IMR-90 (cell line): ENCODE measurements at regions not wholly inside any gene's neighbourhood (a gene's known extent, or its start where the extent isn't known, plus 50 kb on each side); places are given as distances from the start of the nearest gene placed in this dataset.

Experiments
- ATAC-seq: fragments of 200-7000 bp; cut with Tn5 transposase; 2 replicates; pipeline ENCODE4 v1.9.1; 2020; ENCODE audit warnings: low read depth, mild to moderate bottlenecking, moderate library complexity
- BruUV-seq: library from RNA; stranded (reverse); fragments of 400-500 nt; replicated peaks from 2 replicates; lab custom pipeline; 2021; lab: Mats Ljungman, UMichigan
- CTCF ChIA-PET: fragments of 300-600 bp; formaldehyde crosslinking; extraction: SDS; loops from one replicate; lab custom pipeline; 2021; ENCODE audit warnings: antibody characterized with exemption; lab: Yijun Ruan, JAX
- POLR2A ChIA-PET: fragments of 300-600 bp; sonication (Branson Sonifier 250); formaldehyde crosslinking; loops from one replicate; lab custom pipeline; 2022; ENCODE audit warnings: antibody characterized with exemption; ENCODE audit not compliant: unreplicated experiment; lab: Charles Lee
- DNase-seq: peaks from one replicate; pipeline ENCODE4 v3.0.0; 2013
- H2AFZ ChIP-seq: replicated peaks from 2 replicates; pipeline ENCODE3; 2013; ENCODE audit warnings: low read length, mild to moderate bottlenecking; ENCODE audit not compliant: poor library complexity
- H2AK5ac ChIP-seq: 2 replicates; pipeline ENCODE4 v1.6.1; 2013; ENCODE audit warnings: low read depth, low read length, inconsistent platforms
- H2AK9ac ChIP-seq: replicated peaks from 2 replicates; pipeline ENCODE3; 2013; ENCODE audit warnings: mild to moderate bottlenecking, low read depth, low read length, moderate library complexity; ENCODE audit not compliant: poor library complexity
- H2BK120ac ChIP-seq: 2 replicates; pipeline ENCODE4 v1.6.1; 2013; ENCODE audit warnings: low read depth, low read length, inconsistent platforms
- H2BK15ac ChIP-seq: 3 replicates; pipeline ENCODE4 v1.6.1; 2013; ENCODE audit warnings: low read depth, low read length, inconsistent platforms
- H2BK20ac ChIP-seq: 2 replicates; pipeline ENCODE4 v1.6.1; 2013; ENCODE audit warnings: low read depth, mild to moderate bottlenecking, inconsistent platforms, low read length, moderate library complexity
- H2BK5ac ChIP-seq: 2 replicates; pipeline ENCODE4 v1.6.1; 2013; ENCODE audit warnings: mild to moderate bottlenecking, low read depth, low read length, inconsistent platforms; ENCODE audit not compliant: poor library complexity, severe bottlenecking
- H3K14ac ChIP-seq: replicated peaks from 2 replicates; pipeline ENCODE4 v1.6.1; 2013; ENCODE audit warnings: low read depth, low read length, inconsistent platforms
- H3K18ac ChIP-seq: 2 replicates; pipeline ENCODE4 v1.6.1; 2013; ENCODE audit warnings: low read depth, low read length, control low read depth
- H3K23ac ChIP-seq: 2 replicates; pipeline ENCODE4 v1.6.1; 2013; ENCODE audit warnings: low read depth, low read length, inconsistent platforms
- H3K27ac ChIP-seq: 2 replicates; pipeline ENCODE4 v1.5.1; 2013; ENCODE audit warnings: mild to moderate bottlenecking, control low read depth, low read length; ENCODE audit not compliant: insufficient read depth
- H3K27me3 ChIP-seq: 2 replicates; pipeline ENCODE4 v1.6.1; 2013; ENCODE audit warnings: low read length; ENCODE audit not compliant: control insufficient read depth, insufficient read depth
- H3K36me3 ChIP-seq: 2 replicates; pipeline ENCODE4 v1.6.1; 2013; ENCODE audit warnings: low read length, mixed read lengths; ENCODE audit not compliant: control insufficient read depth, insufficient read depth
- H3K4ac ChIP-seq: 2 replicates; pipeline ENCODE4 v1.6.1; 2013; ENCODE audit warnings: low read depth, low read length, inconsistent platforms
- H3K4me1 ChIP-seq: 2 replicates; pipeline ENCODE4 v1.6.1; 2013; ENCODE audit warnings: low read length, mixed read lengths; ENCODE audit not compliant: control insufficient read depth, insufficient read depth
- H3K4me2 ChIP-seq: 2 replicates; pipeline ENCODE4 v1.6.1; 2013; ENCODE audit warnings: low read depth, mild to moderate bottlenecking, control low read depth, low read length, moderate library complexity
- H3K4me3 ChIP-seq: 2 replicates; pipeline ENCODE4 v1.5.1; 2013; ENCODE audit warnings: low read depth, mild to moderate bottlenecking, control low read depth, low read length, moderate library complexity; ENCODE audit not compliant: insufficient read depth
- H3K56ac ChIP-seq: 2 replicates; pipeline ENCODE4 v1.6.1; 2013; ENCODE audit warnings: low read length, inconsistent platforms; ENCODE audit not compliant: insufficient read depth; ENCODE audit errors: extremely low read depth
- H3K79me1 ChIP-seq, 2 experiments: 2 replicates each; pipeline ENCODE4 v1.6.1; 2013; ENCODE audit warnings: low read length in 2 of 2, inconsistent platforms in 1 of 2, low read depth in 1 of 2
- H3K9ac ChIP-seq: 2 replicates; pipeline ENCODE4 v1.6.1; 2013; ENCODE audit warnings: low read depth, low read length, control low read depth
- H3K9me1 ChIP-seq: 2 replicates; pipeline ENCODE4 v1.6.1; 2013; ENCODE audit warnings: low read length, inconsistent platforms; ENCODE audit not compliant: insufficient read depth
- H3K9me3 ChIP-seq: 2 replicates; pipeline ENCODE4 v1.6.1; 2013; ENCODE audit warnings: low read length; ENCODE audit not compliant: control insufficient read depth, insufficient read depth
- H4K20me1 ChIP-seq: 2 replicates; pipeline ENCODE4 v1.6.1; 2013; ENCODE audit warnings: low read length, inconsistent platforms; ENCODE audit not compliant: insufficient read depth
- H4K5ac ChIP-seq: 2 replicates; pipeline ENCODE4 v1.6.1; 2013; ENCODE audit warnings: mild to moderate bottlenecking, low read depth, low read length, control low read depth
- H4K8ac ChIP-seq, 2 experiments: 2 replicates each; pipeline ENCODE4 v1.6.1; 2013; ENCODE audit warnings: low read depth in 2 of 2, low read length in 2 of 2, control low read depth in 1 of 2, inconsistent platforms in 1 of 2
- H4K91ac ChIP-seq: 2 replicates; pipeline ENCODE4 v1.6.1; 2013; ENCODE audit warnings: low read depth, low read length, inconsistent platforms; ENCODE audit not compliant: insufficient read depth
- BHLHE40 ChIP-seq: fragments of 150-350 bp; IDR thresholded peaks from 2 replicates; pipeline ENCODE4 v1.6.1; 2016; ENCODE audit warnings: mild to moderate bottlenecking, low read depth, low read length
- CEBPB ChIP-seq: IDR thresholded peaks from 2 replicates; pipeline ENCODE4 v1.6.1; 2012; ENCODE audit warnings: low read depth, low read length, improper control_type of control experiment
- CHD1 ChIP-seq: IDR thresholded peaks from 2 replicates; pipeline ENCODE4 v1.6.1; 2012; ENCODE audit warnings: low read depth, low read length, improper control_type of control experiment
- ELK1 ChIP-seq: fragments of 150-350 bp; IDR thresholded peaks from 2 replicates; pipeline ENCODE4 v1.6.1; 2016; ENCODE audit warnings: low read depth, mild to moderate bottlenecking, low read length, moderate library complexity, borderline replicate concordance
- MAFK ChIP-seq: IDR thresholded peaks from 2 replicates; pipeline ENCODE4 v1.6.1; 2012; ENCODE audit warnings: low read depth, low read length, improper control_type of control experiment
- MAZ ChIP-seq: IDR thresholded peaks from 2 replicates; pipeline ENCODE4 v1.6.1; 2012; ENCODE audit warnings: low read depth, mild to moderate bottlenecking, low read length, improper control_type of control experiment, moderate library complexity, borderline replicate concordance
- NFE2L2 ChIP-seq: fragments of 150-350 bp; IDR thresholded peaks from 2 replicates; pipeline ENCODE4 v1.6.1; 2016; ENCODE audit warnings: low read depth, mild to moderate bottlenecking, low read length
- RAD21 ChIP-seq: IDR thresholded peaks from 2 replicates; pipeline ENCODE4 v1.6.1; 2012; ENCODE audit warnings: low read length, improper control_type of control experiment
- RCOR1 ChIP-seq: IDR thresholded peaks from 2 replicates; pipeline ENCODE4 v1.6.1; 2012; ENCODE audit warnings: mild to moderate bottlenecking, low read length, improper control_type of control experiment; ENCODE audit not compliant: insufficient replicate concordance
- RFX5 ChIP-seq: IDR thresholded peaks from 2 replicates; pipeline ENCODE4 v1.8.0; 2012; ENCODE audit warnings: low read depth, mild to moderate bottlenecking, low read length, moderate library complexity
- SMC3 ChIP-seq: fragments of 150-350 bp; IDR thresholded peaks from 2 replicates; pipeline ENCODE4 v1.6.1; 2016; ENCODE audit warnings: low read depth, mild to moderate bottlenecking, antibody characterized with exemption, low read length, moderate library complexity
- WGBS, 2 experiments: methylation state at CpG; one replicate each; pipeline versions ENCODE4 v1.1.5 to v1.1.7; 2013; ENCODE audit warnings: missing lambda C conversion rate in 2 of 2; ENCODE audit not compliant: insufficient read length in 1 of 2; ENCODE audit errors: extremely low coverage in 2 of 2; 5-methylcytosine and 5-hydroxymethylcytosine counted together
- dilution Hi-C: fragments of 300-500 bp; cut with HindIII; formaldehyde crosslinking; loops from one replicate; pipeline ENCODE4 v1.14.3; 2018; ENCODE audit warnings: low sequenced_read_pairs; ENCODE audit not compliant: unreplicated experiment
- in situ Hi-C: fragments of 300-500 bp; cut with MboI; formaldehyde crosslinking; loops from 3 replicates; pipeline ENCODE4 v1.14.3; 2019; ENCODE audit warnings: low sequenced_read_pairs, inconsistent platforms, mixed read lengths
- intact Hi-C: fragments of 100-400 bp; cut with micrococcal nuclease; formaldehyde crosslinking; loops from 2 replicates; pipeline ENCODE4 v1.10.0; 2022
- TF ChIP-seq, protein P1 (sequence below): fragments of 150-350 bp; IDR thresholded peaks from 2 replicates; pipeline ENCODE4 v1.6.1; 2017; ENCODE audit warnings: mild to moderate bottlenecking, antibody characterized with exemption, low read length, low read depth

DNA sequence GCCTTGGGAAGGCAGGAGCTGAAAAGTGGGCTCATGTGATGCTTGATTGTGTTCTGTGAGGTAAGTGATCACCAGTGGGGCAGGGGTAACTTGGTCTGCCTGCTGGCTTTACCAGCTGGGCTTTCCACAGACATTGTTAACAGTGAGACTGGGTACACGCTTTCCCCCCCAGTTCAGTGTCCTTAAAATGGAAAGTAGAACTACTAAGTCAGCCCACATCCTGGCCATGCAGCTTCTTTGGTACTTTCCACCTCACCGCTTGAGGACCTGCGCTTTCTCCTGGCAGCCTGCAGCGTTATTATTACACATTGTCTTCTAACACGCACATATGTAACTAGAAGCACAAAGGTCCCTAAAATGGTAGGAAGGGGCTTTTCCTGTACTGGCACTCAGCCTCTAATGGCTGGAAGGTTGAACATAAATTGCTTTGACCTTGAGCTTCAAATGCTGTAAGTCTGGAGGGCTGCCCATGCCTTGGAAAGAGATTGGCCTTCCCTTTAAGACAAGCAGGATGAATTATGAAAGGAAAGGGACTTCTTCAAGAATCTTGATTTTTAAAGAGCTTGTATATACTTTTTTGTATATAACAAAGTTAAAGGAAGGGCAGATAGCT is 216.1 kb upstream of the ROPN1 start:
- H3K18ac ChIP-seq, result no peak overlapping the region
- H2BK20ac ChIP-seq, result no peak overlapping the region
- no peak overlapping the region for H3K4ac ChIP-seq
- H3K14ac ChIP-seq, result no peak overlapping the region
- no peak overlapping the region for H4K91ac ChIP-seq
- DNase-seq, result no peak
- in situ Hi-C loops (no loop called here), dilution Hi-C loops (no loop called here), intact Hi-C loops (loop anchor here (5.0 kb wide), 1 partner anchor 89 kb away; no protein-coding TSS in a partner anchor)
- H4K20me1 ChIP-seq, result no peaks in the 10 kb centered on the region; the same call in 1 of the 2 replicates
- TF ChIP-seq ELK1 (no peak), NFE2L2 (no peak), SMC3 (no peak), BHLHE40 (no peak), RFX5 (no peak), RAD21 (no peak), CHD1 (no peak), RCOR1 (no peak), CEBPB (no peak), MAZ (no peak), MAFK (no peak)
- TF ChIP-seq, protein P1, sequence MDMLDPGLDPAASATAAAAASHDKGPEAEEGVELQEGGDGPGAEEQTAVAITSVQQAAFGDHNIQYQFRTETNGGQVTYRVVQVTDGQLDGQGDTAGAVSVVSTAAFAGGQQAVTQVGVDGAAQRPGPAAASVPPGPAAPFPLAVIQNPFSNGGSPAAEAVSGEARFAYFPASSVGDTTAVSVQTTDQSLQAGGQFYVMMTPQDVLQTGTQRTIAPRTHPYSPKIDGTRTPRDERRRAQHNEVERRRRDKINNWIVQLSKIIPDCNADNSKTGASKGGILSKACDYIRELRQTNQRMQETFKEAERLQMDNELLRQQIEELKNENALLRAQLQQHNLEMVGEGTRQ, result no peak
- H2AK5ac ChIP-seq, result no peak overlapping the region
- H3K79me1 ChIP-seq, result no peaks in the 10 kb centered on the region
- no peak overlapping the region for H4K5ac ChIP-seq
- H3K9ac ChIP-seq, result no peak overlapping the region
- BruUV-seq, result no TSS peak
- H3K9me1 ChIP-seq, result 0 out of 2 replicates have a peak, but pooled peaks cover 5% of the 10 kb centered on the region
- H2BK5ac ChIP-seq, result no peak overlapping the region
- H4K8ac ChIP-seq, result no peak overlapping the region
- POLR2A ChIA-PET, result no interaction called here
- H3K23ac ChIP-seq, result no peak overlapping the region
- CTCF ChIA-PET, result no interaction called here
- H3K9me3 ChIP-seq, result no peaks in the 10 kb centered on the region
- H3K36me3 ChIP-seq, result no peaks in the 10 kb centered on the region
- H3K27ac ChIP-seq, result no peak overlapping the region
- H3K56ac ChIP-seq, result no peak overlapping the region
- 92% methylated on average over 2 of the region's 5 CpGs; no CpG with 5 or more reads in 1 of the 2 experiments for WGBS, 2 experiments
- peaks cover 11% of the 10 kb centered on the region; the same call in 1 of the 2 replicates for H3K27me3 ChIP-seq
- H3K4me3 ChIP-seq, result no peak overlapping the region
- no peak overlapping the region for H2AK9ac ChIP-seq
- no peak overlapping the region for H2AFZ ChIP-seq
- H2BK15ac ChIP-seq, result no peak overlapping the region
- no peak for ATAC-seq
- H3K4me1 ChIP-seq, result no peaks in the 10 kb centered on the region
- H2BK120ac ChIP-seq, result no peak overlapping the region
- H3K4me2 ChIP-seq, result no peak overlapping the region
